GM18499 (cell line): ENCODE measurements at regions not wholly inside any gene's neighbourhood (a gene's known extent, or its start where the extent isn't known, plus 50 kb on each side); places are given as distances from the start of the nearest gene placed in this dataset.

ENCODE experiments used
- ATAC-seq: cut with Tn5 transposase; IDR thresholded peaks from one replicate; pipeline ENCODE4 v1.9.1; 2021; ENCODE audit warnings: moderate number of reproducible peaks; ENCODE audit not compliant: insufficient read depth, unreplicated experiment

DNA sequence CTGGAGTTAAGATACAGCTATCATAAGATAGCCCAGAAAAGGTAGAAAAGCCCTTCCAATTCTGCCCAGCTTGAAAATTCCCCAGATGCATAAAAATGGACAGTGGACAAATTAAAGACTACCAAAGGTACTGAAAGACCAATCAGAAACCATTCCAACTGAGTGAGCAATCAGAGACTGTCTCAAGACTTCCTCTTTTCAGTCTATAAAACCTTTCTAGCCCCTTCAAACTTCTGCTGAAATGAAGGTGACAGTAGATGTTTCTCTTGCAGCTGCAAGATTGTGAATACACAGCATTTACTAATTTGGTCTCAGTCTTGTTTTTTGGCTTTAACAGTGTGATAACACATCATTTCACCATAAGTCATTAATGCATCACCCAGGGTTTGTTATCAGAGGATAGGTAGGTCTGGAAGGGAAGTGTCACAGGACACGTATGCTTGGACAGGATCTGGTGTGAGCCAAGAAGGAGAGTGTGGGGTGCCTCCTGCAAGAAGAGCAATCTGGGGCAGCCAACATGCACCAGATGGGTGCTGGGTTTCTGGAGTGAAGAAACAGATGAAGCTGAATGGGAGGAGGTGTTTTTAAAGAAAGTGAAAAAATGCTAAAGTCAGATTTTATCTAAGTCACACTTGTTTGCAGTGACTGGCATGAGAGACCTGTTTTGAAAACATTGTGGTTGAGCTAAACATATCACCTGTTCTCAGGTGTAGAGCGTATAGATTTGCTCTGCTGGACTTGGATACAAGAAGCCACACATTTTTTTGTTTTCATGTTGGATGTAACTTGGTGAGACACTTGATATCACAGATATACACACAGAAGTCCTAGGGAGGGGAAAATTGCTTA is 75.3 kb upstream of the DDX18 start:
- no peak for ATAC-seq

- no peak for ATAC-seq
Measured at GRCh38 chr2:117745537-117745936, 69.0 kb upstream of the DDX18 start.

GRCh38 chr2:117755768-117756167 is 58.7 kb upstream of the DDX18 start:
- no peak for ATAC-seq

- no peak for ATAC-seq
Measured at GRCh38 chr2:117760916-117761315, 53.6 kb upstream of the DDX18 start.

DNA sequence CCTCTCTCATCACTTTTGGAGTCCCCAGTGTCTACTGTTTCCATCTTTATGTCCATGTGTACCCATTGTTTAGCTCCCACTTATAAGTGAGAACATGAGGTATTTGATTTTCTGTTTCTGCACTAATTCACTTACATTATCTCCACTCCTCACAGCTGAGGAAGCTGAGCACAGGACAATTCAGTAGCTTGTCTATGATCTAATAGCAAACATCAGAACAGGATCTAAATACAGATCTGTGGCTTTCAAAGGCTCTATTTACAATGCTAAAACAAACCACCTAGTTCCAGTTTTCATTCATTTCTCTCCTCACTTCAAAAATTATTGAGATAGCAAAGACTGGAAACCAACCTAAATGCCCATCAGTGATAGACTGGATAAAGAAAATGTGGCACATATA is 52.0 kb upstream of the DDX18 start:
- no peak for ATAC-seq

- no peak for ATAC-seq
Measured at GRCh38 chr2:117763804-117764203, 50.7 kb upstream of the DDX18 start.
